ENCODE measurements at regions not wholly inside any gene's neighbourhood (a gene's known extent, or its start where the extent isn't known, plus 50 kb on each side); places are given as distances from the start of the nearest gene placed in this dataset.

- no peak for DNase-seq
- dilution Hi-C loops (cut with HindIII; ENCODE audit: low sequenced_read_pairs, unreplicated experiment) (no loop called here), in situ Hi-C loops (cut with MboI; ENCODE audit: low sequenced_read_pairs) (no loop called here), intact Hi-C loops (cut with micrococcal nuclease) (no loop called here)
- no peak overlapping the region for H4K5ac ChIP-seq (ENCODE audit: low read depth, low read length)
- no peak overlapping the region for H3K14ac ChIP-seq (replicated peaks; ENCODE audit: low read depth, low read length)
- no peak overlapping the region for H3K18ac ChIP-seq (ENCODE audit: low read depth, low read length)
- no peak overlapping the region for H2BK15ac ChIP-seq (ENCODE audit: low read depth, low read length)
- H4K20me1 ChIP-seq (ENCODE audit: insufficient read depth, low read length): no peaks in the 10 kb centered on the region
- no peaks in the 10 kb centered on the region for H3K36me3 ChIP-seq (ENCODE audit: control insufficient read depth, insufficient read depth, low read length)
- H4K91ac ChIP-seq (ENCODE audit: insufficient read depth, low read depth, low read length): no peak overlapping the region
- ChIA-PET POLR2A (ENCODE audit: unreplicated experiment) (no interaction called here), CTCF (no interaction called here)
- peak overlapping the region; percentile 54; the same call in 1 of the 2 replicates for H3K4me3 ChIP-seq (ENCODE audit: insufficient read depth, low read depth, low read length)
- H2BK120ac ChIP-seq (ENCODE audit: low read depth, low read length): no peak overlapping the region
- H3K79me1 ChIP-seq (ENCODE audit: low read depth in 1 of 2, low read length in 2 of 2): no peaks in the 10 kb centered on the region
- H2AFZ ChIP-seq (replicated peaks; ENCODE audit: low read length, poor library complexity): no peak overlapping the region
- H4K8ac ChIP-seq (ENCODE audit: low read depth in 2 of 2, low read length in 2 of 2): no peak overlapping the region
- TF ChIP-seq CEBPB (IDR thresholded peaks at IDR 0.05; ENCODE audit: low read depth, low read length) (no peak), SMC3 (IDR thresholded peaks at IDR 0.05; ENCODE audit: low read depth, low read length) (no peak), CTCF (conservative IDR thresholded peaks at IDR 0.05; ENCODE audit: low read depth, low read length) (no peak), USF2 (IDR thresholded peaks at IDR 0.05; ENCODE audit: low read depth, low read length) (no peak), MAZ (IDR thresholded peaks at IDR 0.05; ENCODE audit: borderline replicate concordance, low read depth, low read length) (no peak), FOS (IDR thresholded peaks at IDR 0.05; ENCODE audit: low read depth, low read length) (no peak), CHD1 (IDR thresholded peaks at IDR 0.05; ENCODE audit: low read depth, low read length) (no peak), POLR2A (IDR thresholded peaks at IDR 0.05; ENCODE audit: low read depth, low read length) (no peak), ELK1 (IDR thresholded peaks at IDR 0.05; ENCODE audit: borderline replicate concordance, low read depth, low read length) (no peak), NFE2L2 (IDR thresholded peaks at IDR 0.05; ENCODE audit: low read depth, low read length) (no peak), RCOR1 (IDR thresholded peaks at IDR 0.05; ENCODE audit: insufficient replicate concordance, low read length) (no peak), RFX5 (IDR thresholded peaks at IDR 0.05; ENCODE audit: low read depth, low read length) (no peak), BHLHE40 (IDR thresholded peaks at IDR 0.05; ENCODE audit: low read depth, low read length) (no peak), RAD21 (IDR thresholded peaks at IDR 0.05; ENCODE audit: low read length) (no peak), MXI1 (IDR thresholded peaks at IDR 0.05; ENCODE audit: borderline replicate concordance, low read depth, low read length) (no peak), MAFK (IDR thresholded peaks at IDR 0.05; ENCODE audit: low read depth, low read length) (no peak)
- H3K27me3 ChIP-seq (ENCODE audit: control insufficient read depth, insufficient read depth, low read length): 0 out of 2 replicates have a peak, but pooled peaks cover 3% of the 10 kb centered on the region
- WGBS, 2 experiments (ENCODE audit: extremely low coverage in 2 of 2, insufficient read length in 1 of 2): no CpG with 5 or more reads among the region's 2 CpGs
- no peak overlapping the region for H2BK5ac ChIP-seq (ENCODE audit: low read depth, low read length, poor library complexity, severe bottlenecking)
- no TSS peak for BruUV-seq (replicated peaks)
- no peak for ATAC-seq (ENCODE audit: low read depth)
- no peak overlapping the region for H3K27ac ChIP-seq (ENCODE audit: insufficient read depth, low read length)
- H2BK20ac ChIP-seq (ENCODE audit: low read depth, low read length): no peak overlapping the region
- no peaks in the 10 kb centered on the region for H3K9me3 ChIP-seq (ENCODE audit: control insufficient read depth, insufficient read depth, low read length)
- H3K4ac ChIP-seq (ENCODE audit: low read depth, low read length): no peak overlapping the region
- H3K4me2 ChIP-seq (ENCODE audit: low read depth, low read length): peak overlapping the region; percentile 86; the same call in 1 of the 2 replicates
- no peak overlapping the region for H3K56ac ChIP-seq (ENCODE audit: extremely low read depth, insufficient read depth, low read length)
- H2AK9ac ChIP-seq (replicated peaks; ENCODE audit: low read depth, low read length, poor library complexity): no peak overlapping the region
- no peak overlapping the region for H3K23ac ChIP-seq (ENCODE audit: low read depth, low read length)
- H3K9ac ChIP-seq (ENCODE audit: low read depth, low read length): no peak overlapping the region
- no peak overlapping the region for H2AK5ac ChIP-seq (ENCODE audit: low read depth, low read length)
- H3K4me1 ChIP-seq (ENCODE audit: control insufficient read depth, insufficient read depth, low read length): no peaks in the 10 kb centered on the region; the same call in 1 of the 2 replicates
- H3K9me1 ChIP-seq (ENCODE audit: insufficient read depth, low read length): no peaks in the 10 kb centered on the region
Observed at GRCh38 chr5:88503041-88503345, 234.3 kb upstream of the TMEM161B start.

Measured in IMR-90 (cell line).